ENCODE measurements at regions not wholly inside any gene's neighbourhood (a gene's known extent, or its start where the extent isn't known, plus 50 kb on each side); places are given as distances from the start of the nearest gene placed in this dataset.

DNA sequence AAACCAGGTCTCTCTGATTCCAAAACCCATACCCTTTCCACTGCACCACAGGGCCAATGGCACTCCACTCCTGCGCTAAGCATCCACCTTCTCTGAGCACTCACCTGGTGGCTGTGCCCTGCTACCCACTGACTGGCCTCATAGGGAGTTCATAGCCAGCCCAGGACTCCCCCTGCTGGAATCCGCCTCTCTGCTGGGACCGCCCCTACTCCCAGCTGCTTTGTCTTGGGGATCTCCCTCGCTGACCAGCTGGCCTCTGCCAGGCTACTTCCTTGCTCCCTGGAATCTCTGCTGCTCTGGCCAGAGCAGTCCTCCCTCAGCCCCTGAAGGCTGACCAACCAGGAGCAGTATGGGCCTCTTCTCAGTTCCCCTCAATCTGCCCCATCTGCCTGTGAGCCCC, 129.7 kb downstream of the FAXC start:
- TF ChIP-seq CTCF (IDR thresholded peaks at IDR 0.05; ENCODE audit: insufficient read depth, low read length) = no peak
- no peak for DNase-seq (ENCODE audit: low read depth)
- no peak overlapping the region for H3K4me3 ChIP-seq (ENCODE audit: low read depth, low read length)

DNA sequence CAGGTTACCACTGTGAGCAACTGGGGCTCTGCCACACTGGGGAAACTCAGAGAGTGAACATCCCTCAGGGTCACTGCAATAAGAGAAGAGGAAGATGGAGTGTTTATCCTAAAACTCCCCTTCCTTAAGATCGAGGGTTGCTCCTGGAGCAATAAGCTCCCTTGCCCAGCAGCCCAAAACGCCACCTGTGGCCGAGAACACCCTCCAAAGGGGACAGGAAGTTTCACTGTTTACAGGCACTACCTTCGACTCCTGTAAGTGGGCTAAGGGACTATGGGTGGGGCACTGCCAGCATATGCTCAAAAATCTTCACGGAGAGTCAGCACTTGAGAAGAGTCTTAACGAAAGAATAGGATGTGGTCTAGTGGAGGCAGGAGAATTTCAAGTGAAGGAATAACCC, 132.5 kb downstream of the FAXC start:
- DNase-seq (ENCODE audit: low read depth) = no peak
- TF ChIP-seq CTCF (IDR thresholded peaks at IDR 0.05; ENCODE audit: insufficient read depth, low read length) = no peak
- H3K4me3 ChIP-seq (ENCODE audit: low read depth, low read length) = no peak overlapping the region

DNA sequence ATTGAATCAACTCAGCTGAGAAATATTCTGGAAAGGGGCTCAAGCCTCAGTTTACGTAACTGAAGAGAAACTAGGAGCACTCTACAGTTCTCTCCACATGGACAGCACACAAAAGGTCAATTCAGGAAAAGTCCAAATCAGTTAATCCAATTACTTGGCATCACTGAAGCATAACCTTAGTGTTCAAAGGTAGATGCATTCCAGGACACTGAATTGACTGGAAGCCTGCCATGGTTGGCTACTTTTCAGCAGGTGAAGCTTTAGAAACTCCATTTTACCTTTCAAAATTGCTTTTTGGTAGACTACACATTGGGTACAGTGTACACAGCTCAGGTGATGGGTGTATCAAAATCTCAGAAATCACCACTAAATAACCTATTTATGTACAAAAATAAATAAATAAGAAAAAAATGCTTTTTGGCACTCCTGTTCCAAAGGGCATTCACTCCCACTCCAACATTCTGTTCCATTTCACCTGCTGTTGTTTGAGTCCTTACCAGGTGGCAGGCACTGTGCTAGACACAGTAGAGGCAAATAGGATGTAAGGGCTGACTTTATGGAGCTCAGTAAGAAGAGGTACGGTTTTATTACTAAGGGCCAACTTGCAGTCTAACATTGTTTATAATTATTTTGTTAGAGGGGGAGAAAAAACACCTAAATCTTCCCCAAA, 153.4 kb downstream of the FAXC start:
- no peak for DNase-seq (ENCODE audit: low read depth)
- no peak for TF ChIP-seq CTCF (IDR thresholded peaks at IDR 0.05; ENCODE audit: insufficient read depth, low read length)
- H3K4me3 ChIP-seq (ENCODE audit: low read depth, low read length) = no peak overlapping the region

DNA sequence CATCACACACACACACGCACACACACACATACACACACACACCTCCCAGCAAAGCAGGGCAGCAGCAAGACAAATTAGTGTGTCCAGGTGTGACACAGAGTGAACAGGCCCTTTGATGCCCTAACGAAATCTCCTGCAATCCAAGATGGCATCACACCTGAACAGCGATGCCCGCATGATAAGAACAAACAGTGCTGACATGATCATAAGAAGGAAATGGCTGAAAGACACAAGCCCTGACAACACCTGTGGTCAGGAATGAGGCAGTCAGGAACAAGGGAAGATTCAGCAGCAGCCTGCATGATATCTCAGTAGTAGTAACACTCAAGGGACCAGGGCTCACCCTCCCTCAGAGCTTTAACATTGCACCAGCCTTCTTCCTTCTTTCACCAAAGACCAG, 156.9 kb downstream of the FAXC start:
- no peak overlapping the region for H3K4me3 ChIP-seq (ENCODE audit: low read depth, low read length)
- DNase-seq (ENCODE audit: low read depth) = no peak
- no peak for TF ChIP-seq CTCF (IDR thresholded peaks at IDR 0.05; ENCODE audit: insufficient read depth, low read length)

- no peak for DNase-seq (ENCODE audit: low read depth)
- no peak for TF ChIP-seq CTCF (IDR thresholded peaks at IDR 0.05; ENCODE audit: insufficient read depth, low read length)
- H3K4me3 ChIP-seq (ENCODE audit: low read depth, low read length) = no peak overlapping the region
These were observed 159.4 kb downstream of the FAXC start for GRCh38 chr6:99189823-99190721.

DNA sequence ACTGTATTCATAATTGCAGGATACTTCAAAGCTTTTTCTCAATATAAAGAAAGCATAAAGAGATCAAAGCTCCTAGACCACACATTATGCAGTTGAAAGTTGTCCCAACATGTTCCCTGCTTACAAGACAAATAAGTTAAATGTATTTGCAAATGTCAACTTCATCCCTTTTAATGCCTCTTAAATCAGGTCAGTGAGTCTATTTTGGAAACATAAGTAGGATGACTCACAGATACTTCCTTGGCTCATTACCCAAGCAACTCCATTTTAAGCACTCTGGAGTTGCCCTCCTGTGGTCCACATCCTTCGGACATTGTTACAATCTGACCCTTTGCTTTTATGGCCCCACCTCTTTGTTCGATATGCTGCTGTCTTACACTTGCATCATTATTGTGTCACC, 162.0 kb downstream of the FAXC start:
- no peak for TF ChIP-seq CTCF (IDR thresholded peaks at IDR 0.05; ENCODE audit: insufficient read depth, low read length)
- DNase-seq (ENCODE audit: low read depth) = no peak
- no peak overlapping the region for H3K4me3 ChIP-seq (ENCODE audit: low read depth, low read length)
